ACHN (cell line): ENCODE measurements at regions not wholly inside any gene's neighbourhood (a gene's known extent, or its start where the extent isn't known, plus 50 kb on each side); places are given as distances from the start of the nearest gene placed in this dataset.

ENCODE experiments used
- DNase-seq: peaks from one replicate; pipeline ENCODE4 v3.0.0-alpha.2; 2015
- in situ Hi-C: cut with HindIII; loops from 2 replicates; pipeline ENCODE4 v1.10.0; 2017; ENCODE audit warnings: low sequenced_read_pairs, low pct_ligation_motif_present, low pct_unique_long_range_greater_than_20kb

DNA sequence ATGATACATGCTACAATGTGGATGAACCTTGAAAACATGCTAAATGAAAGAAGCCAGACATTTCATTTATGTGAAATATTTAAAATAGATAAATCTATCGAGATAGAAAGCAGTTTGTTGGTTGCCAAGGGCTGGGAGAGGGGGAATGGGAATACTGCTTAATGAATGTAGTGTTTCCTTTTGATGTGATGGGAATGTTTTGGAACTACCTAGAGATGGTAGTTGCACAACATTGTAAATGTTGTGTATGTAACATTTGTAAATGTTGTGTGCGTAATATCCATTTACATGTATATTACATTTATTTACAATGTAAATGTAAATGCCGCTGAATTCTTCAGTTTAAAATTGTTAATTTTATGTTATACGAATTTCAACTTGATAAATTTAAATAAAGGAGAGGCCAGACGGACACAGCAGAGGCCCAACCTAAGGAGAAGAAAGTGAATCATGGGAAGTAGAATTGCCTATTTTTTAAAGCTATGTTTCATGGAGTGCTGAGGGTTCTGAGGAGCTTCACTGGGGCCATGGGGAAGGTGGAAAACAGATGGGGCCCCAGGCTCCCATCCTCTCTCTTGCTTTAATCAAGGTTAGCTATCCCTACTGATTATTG lies 60.0 kb upstream of the TEX13D start:
- in situ Hi-C loops = no loop called here
- DNase-seq = no peak

DNA sequence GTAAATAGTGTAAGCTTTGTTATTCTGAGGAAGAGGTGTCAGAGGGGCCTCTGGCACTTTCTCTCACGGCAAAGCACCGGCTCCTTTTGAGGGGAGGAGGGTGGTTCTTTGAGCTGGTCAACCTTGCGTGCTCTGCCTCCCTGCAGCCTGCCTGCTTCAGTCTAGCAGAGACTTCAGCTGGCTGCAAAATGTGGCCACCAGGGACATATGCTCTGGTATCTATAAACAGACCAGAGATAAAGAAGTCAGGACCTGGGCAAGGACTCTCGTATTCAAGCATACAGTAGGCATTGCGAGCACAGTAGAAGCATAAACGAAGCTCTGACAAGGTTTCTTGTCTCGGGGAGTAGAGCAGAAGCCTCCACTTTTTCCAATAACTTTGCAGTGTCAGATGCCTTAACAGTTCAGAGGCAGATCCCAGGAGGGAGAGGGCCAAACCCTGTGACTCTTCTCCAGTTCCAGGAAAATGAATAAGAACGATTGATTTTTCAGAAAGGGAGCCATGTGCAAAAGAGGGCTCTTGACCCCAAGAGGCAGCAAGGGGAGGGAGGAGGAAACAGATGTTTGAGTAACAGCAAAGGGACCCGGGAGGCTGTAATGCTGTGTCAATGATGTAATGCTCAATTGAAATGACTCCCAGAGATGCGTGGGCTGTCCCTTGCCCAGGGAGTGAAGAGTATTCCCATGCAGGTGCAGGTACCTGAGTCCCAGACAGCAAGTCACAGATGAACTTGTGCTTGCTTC lies 57.9 kb upstream of the TEX13D start:
- DNase-seq = no peak
- in situ Hi-C loops = no loop called here

DNA sequence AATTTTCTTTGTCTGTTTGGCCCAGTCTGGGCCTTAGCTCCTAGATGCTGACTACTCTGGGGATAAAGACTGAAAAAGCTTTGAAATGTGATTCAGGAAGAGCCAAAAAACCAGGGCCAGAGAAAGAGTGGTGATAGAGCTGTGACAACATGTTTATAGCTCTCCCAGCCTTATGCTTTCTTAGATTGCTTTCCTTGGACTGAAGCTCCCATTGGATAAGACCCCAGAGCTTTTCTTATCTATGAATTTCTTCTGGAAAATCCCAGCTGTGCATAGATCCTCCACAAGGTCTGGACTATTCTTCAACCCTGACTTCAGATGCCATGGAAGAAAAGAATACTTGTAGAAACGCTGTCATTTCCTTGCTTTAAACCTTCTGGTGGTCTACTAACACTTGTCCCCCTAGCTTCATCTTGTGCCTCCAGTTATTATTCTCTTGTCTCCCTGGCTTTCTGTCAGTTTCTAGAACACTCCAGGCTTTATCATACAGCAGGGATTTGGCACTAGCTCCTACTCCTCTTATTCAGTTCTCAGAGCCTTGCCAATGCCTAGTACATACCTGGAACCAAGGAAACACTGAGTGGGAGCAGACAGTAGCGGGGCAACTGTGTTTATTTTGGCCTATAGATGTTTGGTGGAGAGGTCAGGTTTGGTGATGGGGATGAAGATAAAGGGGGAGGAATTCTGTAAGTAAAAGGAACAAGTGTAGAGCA lies 57.1 kb upstream of the TEX13D start:
- no peak for DNase-seq
- in situ Hi-C loops = no loop called here

DNA sequence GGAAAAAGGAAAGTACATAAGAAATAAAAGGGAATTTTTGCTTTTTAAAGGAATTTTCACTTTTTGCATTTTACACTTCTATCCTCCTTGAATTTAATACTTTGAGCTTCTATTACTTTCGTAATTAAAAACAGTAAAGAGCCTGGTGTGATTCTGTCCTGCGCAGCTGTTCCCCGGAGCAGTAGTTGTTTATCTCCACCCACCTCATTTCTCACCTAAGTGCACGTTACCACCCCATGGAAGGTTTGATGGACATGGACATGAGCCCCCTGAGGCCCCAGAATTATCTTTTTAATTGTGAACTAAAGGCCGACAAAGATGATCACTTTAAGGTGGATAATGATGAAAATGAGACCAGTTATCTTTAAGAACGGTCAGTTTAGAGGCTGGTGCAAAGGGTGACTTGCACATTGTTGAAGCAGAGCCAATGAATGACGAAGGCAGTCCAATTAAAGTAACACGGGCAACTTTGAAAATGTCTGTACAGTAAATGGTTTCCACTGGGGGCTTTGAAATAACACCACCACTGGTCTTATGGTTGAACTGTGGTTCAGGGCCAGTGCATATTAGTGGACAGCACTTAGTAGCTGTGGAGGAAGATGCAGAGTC lies 52.1 kb upstream of the TEX13D start:
- DNase-seq = no peak
- in situ Hi-C loops = no loop called here

DNA sequence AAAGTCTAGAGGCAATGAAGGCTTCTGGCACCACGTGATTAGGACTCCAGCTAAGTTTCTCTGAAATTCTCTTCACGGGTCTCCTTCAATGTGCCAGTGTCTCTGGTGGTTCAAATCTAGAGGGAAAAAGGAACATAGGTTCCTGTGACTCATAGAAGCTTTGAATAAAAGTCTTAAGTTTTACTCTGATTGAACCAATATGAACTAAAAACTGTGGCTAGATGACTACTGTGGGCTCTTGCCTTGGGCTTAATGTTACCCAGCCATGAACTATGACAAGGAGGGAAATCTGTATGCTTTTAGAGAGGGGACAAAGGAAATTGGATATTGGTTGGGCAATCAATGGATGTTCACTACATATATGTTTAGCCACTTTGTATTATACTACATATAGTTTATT lies 49.9 kb upstream of the TEX13D start:
- in situ Hi-C loops = no loop called here
- DNase-seq = no peak
